Naive B cell (primary cell): ENCODE measurements at regions not wholly inside any gene's neighbourhood (a gene's known extent, or its start where the extent isn't known, plus 50 kb on each side); places are given as distances from the start of the nearest gene placed in this dataset.
A peak's percentile ranks its signal among the peaks of the same experiment; 100 is the strongest.
"Not testable (repeated sequence)": the region's sequence is repeated elsewhere in the genome, so short reads cannot be mapped to it uniquely, and the experiment has no call there.

Experiments
- ATAC-seq, 2 donors: fragments of 150-1000 bp; cut with Tn5 transposase; 2 replicates each; pipeline ENCODE4 v1.10.0; 2021; ENCODE audit warnings: low read depth in 2 of 2, mild to moderate bottlenecking in 2 of 2, moderate library complexity in 2 of 2
- DNase-seq: peaks from one replicate; pipeline ENCODE4 v3.0.0; 2022
- H3K27ac Mint-ChIP-seq, 6 donors: one replicate each; pipeline ENCODE4 v1.8.0; 2020 to 2022; ENCODE audit warnings: mild to moderate bottlenecking in 6 of 6, mixed read lengths in 6 of 6, moderate library complexity in 5 of 6, inconsistent platforms in 2 of 6
- H3K27me3 Mint-ChIP-seq, 3 donors: one replicate each; pipeline ENCODE4 v1.8.0; 2021 to 2022; ENCODE audit warnings: mixed read lengths in 3 of 3, mild to moderate bottlenecking in 1 of 3
- H3K36me3 Mint-ChIP-seq, 2 donors: one replicate each; pipeline ENCODE4 v1.8.0; 2020 to 2022; ENCODE audit warnings: mixed read lengths in 2 of 2, inconsistent platforms in 1 of 2, mild to moderate bottlenecking in 1 of 2
- H3K4me1 Mint-ChIP-seq, 3 donors: one replicate each; pipeline ENCODE4 v1.8.0; 2020 to 2022; ENCODE audit warnings: mixed read lengths in 3 of 3, inconsistent platforms in 1 of 3, mild to moderate bottlenecking in 1 of 3, moderate library complexity in 1 of 3
- H3K4me3 Mint-ChIP-seq, 8 donors: one replicate each; pipeline ENCODE4 v1.8.0; 2020 to 2022; ENCODE audit warnings: mild to moderate bottlenecking in 8 of 8, mixed read lengths in 8 of 8, moderate library complexity in 8 of 8, inconsistent platforms in 2 of 8
- H3K9me3 Mint-ChIP-seq, 7 donors: one replicate each; pipeline ENCODE4 v1.8.0; 2020 to 2022; ENCODE audit warnings: mixed read lengths in 7 of 7, mild to moderate bottlenecking in 5 of 7, inconsistent platforms in 2 of 7, moderate library complexity in 1 of 7

DNA sequence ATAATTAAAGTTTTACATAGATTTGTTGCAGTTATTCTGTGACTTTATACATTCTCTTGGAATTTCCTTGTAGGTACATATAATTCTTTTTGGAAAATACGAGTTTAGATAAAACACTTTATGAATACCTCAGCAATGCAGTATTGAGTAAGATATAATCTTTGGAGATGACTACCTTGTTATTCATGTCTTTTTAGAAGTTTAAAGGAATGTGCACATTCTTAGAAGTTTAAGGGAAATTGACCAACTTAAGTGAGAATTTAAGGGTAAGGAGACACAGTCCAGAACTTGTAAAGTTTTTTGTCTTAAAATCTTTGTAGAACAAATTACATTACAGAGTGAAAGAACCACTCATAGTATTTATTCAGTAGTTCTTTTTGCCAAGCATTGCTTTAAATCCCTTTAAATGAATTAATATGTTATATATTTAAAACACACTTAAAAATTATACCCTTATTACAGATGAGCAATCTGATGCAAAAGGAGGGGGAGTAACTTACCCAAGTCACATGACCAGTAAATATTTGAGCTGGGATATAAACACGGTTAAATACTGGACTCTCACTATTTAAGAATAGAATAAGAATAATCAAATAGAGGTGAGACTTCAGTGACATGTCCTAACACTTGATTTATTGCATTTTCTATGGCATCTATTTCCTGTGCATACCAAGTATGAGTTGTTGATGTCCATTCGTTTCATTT is 139.5 kb upstream of the FERD3L start:
- peaks cover 0 to 6% (median 3%) of the 10 kb centered on the region in 7 donors for H3K9me3 Mint-ChIP-seq
- no peak overlapping the region for H3K27ac Mint-ChIP-seq

DNA sequence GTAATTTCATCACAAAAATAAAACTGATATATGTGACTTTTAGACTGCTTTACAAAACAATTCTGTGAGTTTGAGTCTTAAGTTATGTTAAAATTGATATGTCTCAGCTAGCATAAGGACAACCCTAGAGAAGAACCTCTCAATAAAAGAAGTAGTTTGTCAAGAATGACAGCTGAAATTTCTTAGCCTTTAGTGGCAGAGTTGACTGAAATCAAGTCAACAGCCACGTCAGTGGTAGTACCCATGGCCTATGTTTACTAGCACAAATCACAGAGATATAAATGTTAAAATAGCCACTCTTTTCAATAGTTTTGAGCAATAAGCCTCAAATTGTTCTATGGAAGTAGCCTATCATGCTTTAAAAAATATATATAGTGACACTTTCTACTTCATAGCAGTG is 138.9 kb upstream of the FERD3L start:
- Mint-ChIP-seq H3K4me1 (no peaks in the 10 kb centered on the region), H3K4me3 (no peak overlapping the region), H3K27ac (no peak overlapping the region), H3K9me3 (peaks cover 0 to 11% (median 8%) of the 10 kb centered on the region in 7 donors), H3K36me3 (no peaks in the 10 kb centered on the region), H3K27me3 (no peaks in the 10 kb centered on the region)
- no peak for ATAC-seq
- DNase-seq: no peak

More for the DNA sequence above, 139.5 kb upstream of the FERD3L start:
- DNase-seq: no peak
- no peak overlapping the region for H3K4me3 Mint-ChIP-seq
- H3K4me1 Mint-ChIP-seq: no peaks in the 10 kb centered on the region
- ATAC-seq: no peak
- no peaks in the 10 kb centered on the region for H3K36me3 Mint-ChIP-seq
- H3K27me3 Mint-ChIP-seq: no peaks in the 10 kb centered on the region

DNA sequence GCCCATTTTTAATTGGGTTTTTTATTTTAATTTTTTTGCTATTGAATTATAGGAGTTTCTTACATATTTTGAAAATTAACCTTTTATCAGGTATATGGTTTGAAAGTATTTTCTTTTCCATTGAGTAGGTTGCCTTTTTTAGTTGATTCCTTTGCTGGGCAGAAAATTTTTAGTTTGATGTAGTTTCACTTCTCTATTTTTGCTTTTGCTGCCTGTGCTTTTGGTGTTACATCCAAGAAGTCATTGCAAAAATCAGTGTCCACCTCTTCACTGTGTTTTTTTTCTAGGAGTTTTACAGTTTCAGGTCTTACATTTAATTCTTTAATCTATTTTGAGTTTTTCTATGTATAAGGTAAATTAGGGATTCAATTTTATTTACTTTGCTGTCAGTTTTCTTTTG is 129.8 kb upstream of the FERD3L start:
- Mint-ChIP-seq H3K36me3 (no peaks in the 10 kb centered on the region), H3K27ac (no peak overlapping the region), H3K9me3 (peaks cover 0 to 15% (median 6%) of the 10 kb centered on the region in 7 donors), H3K4me3 (no peak overlapping the region), H3K4me1 (no peaks in the 10 kb centered on the region), H3K27me3 (no peaks in the 10 kb centered on the region)
- no peak for ATAC-seq
- DNase-seq: no peak

DNA sequence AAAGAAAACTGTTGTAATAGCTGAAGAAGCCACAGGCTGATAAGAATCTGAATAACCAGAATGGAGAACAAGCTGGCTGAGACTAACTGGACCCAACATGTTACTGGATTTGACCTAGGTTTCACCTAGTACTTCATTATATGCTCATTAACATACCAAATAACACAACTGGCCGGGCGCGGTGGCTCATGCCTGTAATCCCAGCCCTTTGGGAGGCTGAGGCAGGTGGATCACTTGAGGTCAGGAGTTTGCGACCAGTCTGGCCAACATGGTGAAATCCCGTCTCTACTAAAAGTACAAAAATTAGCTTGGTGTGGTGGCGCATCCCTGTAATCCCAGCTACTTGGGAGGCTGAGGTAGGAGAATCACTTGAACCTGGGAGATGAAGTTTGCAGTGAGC is 127.1 kb upstream of the FERD3L start:
- not testable (repeated sequence) for H3K36me3 Mint-ChIP-seq, DNase-seq, H3K4me1 Mint-ChIP-seq, ATAC-seq, H3K4me3 Mint-ChIP-seq, H3K9me3 Mint-ChIP-seq, H3K27me3 Mint-ChIP-seq, H3K27ac Mint-ChIP-seq

DNA sequence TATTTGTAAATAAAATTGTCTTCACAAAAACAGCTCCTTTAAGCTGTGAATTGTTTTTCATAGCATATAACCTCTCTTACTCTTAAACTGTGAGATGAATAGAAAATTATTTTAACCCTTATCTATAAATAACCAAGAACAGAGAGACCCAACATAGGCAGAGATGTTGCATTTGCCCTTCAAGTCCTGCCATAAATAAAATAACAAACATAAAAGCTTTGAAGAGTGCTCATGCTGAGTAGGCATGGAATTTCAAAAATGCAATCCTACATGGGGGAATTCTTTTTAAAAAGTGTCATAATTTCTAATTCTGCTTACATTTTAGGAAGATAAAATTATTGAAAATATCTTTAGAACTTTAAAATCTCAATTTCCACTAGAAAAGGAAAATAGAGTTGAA is 124.1 kb upstream of the FERD3L start:
- peaks cover 0 to 5% (median 1%) of the 10 kb centered on the region in 7 donors for H3K9me3 Mint-ChIP-seq
- no peak overlapping the region for H3K27ac Mint-ChIP-seq
- H3K27me3 Mint-ChIP-seq: no peaks in the 10 kb centered on the region
- H3K36me3 Mint-ChIP-seq: no peaks in the 10 kb centered on the region
- H3K4me1 Mint-ChIP-seq: no peaks in the 10 kb centered on the region
- no peak for DNase-seq
- no peak for ATAC-seq
- H3K4me3 Mint-ChIP-seq: no peak overlapping the region

DNA sequence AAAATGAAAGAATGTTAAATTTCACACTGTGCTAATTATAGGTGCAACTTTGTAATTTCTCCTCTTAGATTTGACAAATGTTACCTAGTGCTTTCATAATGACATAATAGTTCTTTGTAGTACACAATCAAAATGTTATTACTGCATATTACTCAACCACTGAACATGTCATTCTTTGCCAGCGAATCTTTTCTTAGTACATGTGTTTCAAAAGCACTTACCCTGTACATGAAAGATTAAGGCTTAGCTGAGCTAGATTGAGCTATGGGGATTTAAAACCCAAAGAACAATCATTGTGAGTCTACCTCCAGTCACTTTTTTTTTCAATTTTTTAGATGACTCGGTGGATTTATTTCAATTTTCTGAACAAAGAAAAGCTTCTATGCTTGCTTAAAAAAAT is 123.5 kb upstream of the FERD3L start:
- Mint-ChIP-seq H3K4me1 (no peaks in the 10 kb centered on the region), H3K27me3 (no peaks in the 10 kb centered on the region), H3K36me3 (no peaks in the 10 kb centered on the region), H3K4me3 (no peak overlapping the region), H3K27ac (no peak overlapping the region), H3K9me3 (peaks cover 0 to 5% (median 2%) of the 10 kb centered on the region in 7 donors)
- no peak for ATAC-seq
- DNase-seq: no peak

DNA sequence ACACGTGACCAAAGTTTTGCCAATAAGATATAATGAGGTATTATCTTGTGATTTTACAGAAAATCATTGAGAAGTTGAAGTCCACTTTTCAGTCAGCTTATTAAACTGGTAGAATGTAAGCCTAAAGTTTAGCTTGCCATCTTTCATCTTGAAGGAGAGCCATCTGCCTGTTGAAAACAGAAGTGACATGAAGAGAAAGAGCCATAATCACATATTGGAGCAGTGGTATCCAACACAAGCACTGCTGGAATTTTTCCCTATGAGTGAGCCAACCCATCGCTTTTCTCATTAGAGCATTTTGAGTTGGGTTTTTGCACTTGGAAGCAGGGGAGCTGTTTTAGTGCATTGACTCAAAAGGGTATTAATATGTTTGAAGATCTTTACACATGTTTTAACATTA is 117.6 kb upstream of the FERD3L start:
- Mint-ChIP-seq H3K27ac (no peak overlapping the region), H3K4me1 (no peaks in the 10 kb centered on the region), H3K27me3 (no peaks in the 10 kb centered on the region), H3K9me3 (peaks cover 0 to 14% (median 2%) of the 10 kb centered on the region in 7 donors), H3K4me3 (no peak overlapping the region), H3K36me3 (no peaks in the 10 kb centered on the region)
- ATAC-seq (no peak), DNase-seq (no peak)

DNA sequence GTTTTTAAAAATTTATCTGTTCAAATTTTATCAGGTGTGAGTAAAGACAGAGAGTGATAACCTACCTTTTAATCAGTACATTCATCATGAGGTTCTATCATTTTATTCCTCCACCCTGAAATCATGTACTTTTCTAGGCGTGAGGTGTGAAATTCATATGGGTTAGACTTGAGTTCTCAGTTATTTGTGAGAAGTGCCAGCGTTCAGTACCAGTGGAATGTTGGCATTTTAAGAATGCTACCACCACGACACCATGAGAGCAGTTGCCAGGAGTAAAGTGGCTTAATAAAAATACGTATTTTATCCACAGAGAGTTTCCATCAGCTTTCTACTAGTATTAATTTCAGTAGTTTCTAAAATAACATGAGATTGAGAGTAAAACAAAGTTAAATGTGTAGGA is 104.1 kb upstream of the FERD3L start:
- ATAC-seq: no peak

DNA sequence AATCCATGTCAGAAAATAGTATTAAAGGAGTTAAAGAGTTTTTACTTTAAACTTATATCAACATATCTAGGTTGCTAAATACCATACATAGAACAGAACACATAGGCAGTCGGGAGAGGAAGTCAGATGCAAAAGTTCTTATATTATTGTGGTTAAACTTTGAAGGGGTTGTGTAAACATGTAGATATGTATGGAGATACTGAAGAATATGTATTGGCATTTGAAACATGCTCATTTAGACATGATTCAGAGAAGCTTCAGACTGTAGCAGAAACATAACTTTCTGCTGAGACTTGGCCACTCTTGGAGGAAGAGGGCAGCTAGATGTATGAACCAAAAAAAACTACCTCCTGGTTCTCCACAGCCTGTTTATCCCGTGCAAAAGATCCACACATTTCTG is 103.5 kb upstream of the FERD3L start:
- Mint-ChIP-seq H3K9me3 (peaks cover 0 to 2% (median 0%) of the 10 kb centered on the region in 7 donors), H3K27me3 (no peaks in the 10 kb centered on the region), H3K36me3 (no peaks in the 10 kb centered on the region), H3K4me3 (no peak overlapping the region), H3K27ac (peak overlapping the region in 1 of 6 donors; percentile 20), H3K4me1 (no peaks in the 10 kb centered on the region)
- ATAC-seq (no peak), DNase-seq (no peak)

More for the DNA sequence above, 104.1 kb upstream of the FERD3L start:
- Mint-ChIP-seq H3K4me3 (no peak overlapping the region), H3K4me1 (no peaks in the 10 kb centered on the region), H3K27ac (no peak overlapping the region), H3K9me3 (peaks cover 0 to 5% (median 2%) of the 10 kb centered on the region in 7 donors), H3K36me3 (no peaks in the 10 kb centered on the region), H3K27me3 (no peaks in the 10 kb centered on the region)
- no peak for DNase-seq

DNA sequence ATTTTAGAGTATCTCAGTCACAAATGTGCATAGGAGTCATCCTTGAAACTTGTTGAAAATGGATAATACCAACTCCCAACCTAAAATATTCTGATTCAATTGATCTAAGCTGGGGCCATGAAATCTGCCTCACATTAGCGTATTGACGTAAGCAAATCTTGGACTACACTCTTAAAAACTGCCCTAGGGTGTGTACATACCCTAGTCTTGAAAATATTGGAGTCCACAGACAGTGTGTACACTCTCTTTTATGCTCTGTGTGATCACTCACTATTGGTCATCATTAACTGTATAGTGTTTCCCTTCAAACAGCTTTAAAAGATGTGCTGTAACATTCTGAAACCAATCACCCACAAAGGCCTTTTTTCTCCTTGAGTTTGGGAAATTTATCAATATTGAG is 102.9 kb upstream of the FERD3L start:
- Mint-ChIP-seq H3K4me1 (no peaks in the 10 kb centered on the region), H3K27ac (no peak overlapping the region), H3K36me3 (no peaks in the 10 kb centered on the region), H3K27me3 (no peaks in the 10 kb centered on the region), H3K4me3 (no peak overlapping the region), H3K9me3 (peaks cover 0 to 4% (median 1%) of the 10 kb centered on the region in 7 donors)
- no peak for DNase-seq
- ATAC-seq: no peak

DNA sequence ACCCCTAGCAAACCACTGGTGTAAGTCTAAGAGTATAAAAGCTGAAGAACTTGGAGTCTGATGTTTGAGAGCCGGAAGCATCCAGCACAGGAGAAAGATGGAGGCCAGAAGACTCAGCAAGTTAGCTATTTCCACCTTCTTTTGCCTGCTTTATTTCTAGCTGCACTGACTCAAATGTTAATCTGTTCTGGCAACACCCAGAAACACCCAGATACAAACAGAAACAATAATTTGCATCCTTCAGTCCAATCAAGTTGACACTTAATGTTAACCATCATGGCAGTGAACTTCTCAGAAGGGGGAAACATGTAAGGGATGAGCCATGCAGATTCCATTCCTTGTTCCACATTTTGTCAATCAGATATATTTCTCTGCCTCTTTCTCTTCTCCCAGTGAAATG is 101.8 kb upstream of the FERD3L start:
- Mint-ChIP-seq H3K4me3 (no peak overlapping the region), H3K9me3 (peaks cover 0 to 7% (median 4%) of the 10 kb centered on the region in 7 donors), H3K27me3 (no peaks in the 10 kb centered on the region), H3K27ac (no peak overlapping the region), H3K36me3 (no peaks in the 10 kb centered on the region), H3K4me1 (no peaks in the 10 kb centered on the region)
- DNase-seq: no peak
- no peak for ATAC-seq

DNA sequence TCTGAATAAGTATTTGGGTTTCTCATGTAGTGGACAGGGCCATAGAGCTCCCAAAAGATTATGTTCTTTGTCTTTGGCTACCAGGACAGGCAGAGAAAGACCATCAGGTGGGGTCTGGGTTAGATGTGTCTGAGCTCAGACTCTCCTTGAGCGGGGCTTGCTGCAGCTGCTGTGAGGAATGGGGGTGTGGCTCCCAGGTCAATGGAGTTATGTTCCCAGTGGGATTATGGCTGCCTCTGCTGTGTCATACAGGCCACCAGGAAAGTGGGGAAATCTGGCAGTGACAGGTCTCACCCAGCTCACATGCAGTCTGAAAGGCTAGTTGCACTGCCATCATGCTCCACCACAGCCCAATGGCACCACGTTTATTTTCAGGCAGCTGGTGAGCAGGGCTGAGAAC is 97.0 kb upstream of the FERD3L start:
- no peaks in the 10 kb centered on the region for H3K4me1 Mint-ChIP-seq
- no peaks in the 10 kb centered on the region for H3K36me3 Mint-ChIP-seq
- no peak overlapping the region for H3K27ac Mint-ChIP-seq
- H3K4me3 Mint-ChIP-seq: no peak overlapping the region
- ATAC-seq (no peak), DNase-seq (no peak)
- peaks cover 4 to 22% (median 7%) of the 10 kb centered on the region in 7 donors for H3K9me3 Mint-ChIP-seq
- H3K27me3 Mint-ChIP-seq: no peaks in the 10 kb centered on the region

DNA sequence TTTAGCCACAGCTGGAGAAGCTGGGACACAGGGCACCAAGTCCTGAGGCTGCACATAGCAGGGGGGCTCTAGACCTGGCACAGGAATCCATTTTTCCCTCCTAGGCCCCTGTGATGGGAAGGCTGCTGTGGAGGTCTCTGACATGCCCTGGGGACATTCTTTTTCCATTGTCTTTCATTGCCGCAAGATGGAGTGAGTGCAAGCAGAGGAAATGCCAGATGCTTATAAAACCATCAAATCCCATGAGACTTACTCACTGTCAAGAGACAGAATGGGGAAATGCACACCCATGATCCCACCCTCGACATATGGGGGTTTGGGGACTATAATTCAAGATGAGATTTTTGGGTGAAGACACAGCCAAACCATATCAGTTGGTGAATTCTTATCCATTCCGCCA is 94.7 kb upstream of the FERD3L start:
- ATAC-seq (no peak), DNase-seq (no peak)
- H3K9me3 Mint-ChIP-seq: peaks cover 4 to 22% (median 7%) of the 10 kb centered on the region in 7 donors
- H3K4me3 Mint-ChIP-seq: no peak overlapping the region
- no peak overlapping the region for H3K27ac Mint-ChIP-seq
- no peaks in the 10 kb centered on the region for H3K27me3 Mint-ChIP-seq
- no peaks in the 10 kb centered on the region for H3K36me3 Mint-ChIP-seq
- H3K4me1 Mint-ChIP-seq: no peaks in the 10 kb centered on the region

DNA sequence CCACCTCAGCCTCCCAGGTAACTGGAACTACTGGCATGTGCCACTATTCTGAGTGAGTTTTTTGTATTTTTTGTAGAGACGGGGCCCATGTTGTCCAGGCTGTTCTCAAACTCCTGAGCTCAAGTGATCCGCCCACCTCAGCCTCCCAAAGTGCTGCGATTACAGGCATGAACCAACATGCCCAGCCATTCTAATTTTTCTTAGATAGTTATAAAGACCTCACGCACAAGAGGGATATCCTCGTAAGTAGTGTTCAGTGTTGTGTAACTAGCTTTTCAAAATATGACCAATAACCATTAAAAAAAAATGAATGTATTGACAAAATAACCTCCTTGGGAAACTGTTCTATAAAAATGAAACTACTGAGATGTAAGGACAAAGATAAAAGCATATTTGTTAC is 90.5 kb upstream of the FERD3L start:
- H3K27me3 Mint-ChIP-seq: no peaks in the 10 kb centered on the region
- H3K4me3 Mint-ChIP-seq: no peak overlapping the region
- H3K4me1 Mint-ChIP-seq: no peaks in the 10 kb centered on the region
- ATAC-seq (no peak), DNase-seq (no peak)
- peaks cover 0 to 14% (median 4%) of the 10 kb centered on the region in 7 donors for H3K9me3 Mint-ChIP-seq
- H3K36me3 Mint-ChIP-seq: no peaks in the 10 kb centered on the region
- no peak overlapping the region for H3K27ac Mint-ChIP-seq

DNA sequence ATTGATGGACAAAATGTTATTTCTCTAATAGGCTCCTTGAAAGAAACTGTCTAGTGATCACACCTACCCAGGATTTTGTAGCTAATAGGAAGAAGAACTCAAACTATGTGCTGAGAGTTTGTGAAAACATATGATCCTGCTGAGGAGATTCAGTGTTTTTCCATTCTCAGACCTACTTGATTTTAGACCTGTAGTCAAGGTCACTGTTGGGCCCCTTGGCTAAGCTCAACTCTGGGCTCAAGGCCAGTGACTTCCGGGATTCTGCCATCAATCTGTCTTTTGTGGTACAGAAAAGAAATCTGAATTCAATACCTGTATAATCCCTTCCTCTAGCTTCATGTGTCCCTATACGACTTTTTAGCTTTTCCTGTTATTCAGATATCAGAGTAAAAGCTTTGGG is 79.7 kb upstream of the FERD3L start:
- no peak overlapping the region for H3K4me3 Mint-ChIP-seq
- peaks cover 0 to 24% (median 8%) of the 10 kb centered on the region in 7 donors for H3K9me3 Mint-ChIP-seq
- DNase-seq (no peak), ATAC-seq (no peak)
- peaks cover 0 to 9% of the 10 kb centered on the region in 2 donors for H3K36me3 Mint-ChIP-seq
- H3K27ac Mint-ChIP-seq: no peak overlapping the region
- peaks cover 0 to 4% (median 0%) of the 10 kb centered on the region in 3 donors for H3K27me3 Mint-ChIP-seq
- no peaks in the 10 kb centered on the region for H3K4me1 Mint-ChIP-seq
